Iris pigment epithelial cell (primary cell): ENCODE measurements at regions not wholly inside any gene's neighbourhood (a gene's known extent, or its start where the extent isn't known, plus 50 kb on each side); places are given as distances from the start of the nearest gene placed in this dataset.
A peak's percentile ranks its signal among the peaks of the same experiment; 100 is the strongest.

Experiments
- DNase-seq: peaks from one replicate; pipeline ENCODE4 v3.0.0-alpha.2; 2011; ENCODE audit warnings: low read depth

GRCh38 chr18:33517950-33518349 lies 60.1 kb upstream of the ASXL3 start:
- no peak for DNase-seq

- DNase-seq: no peak
Measured at GRCh38 chr18:33513027-33513426, 65.0 kb upstream of the ASXL3 start.

- no peak for DNase-seq
Measured at GRCh38 chr18:33507019-33507418, 66.5 kb upstream of the CCDC178 start.

GRCh38 chr18:33505798-33506197 lies 65.3 kb upstream of the CCDC178 start:
- DNase-seq: no peak

- DNase-seq: no peak
Measured at GRCh38 chr18:33505297-33505696, 64.8 kb upstream of the CCDC178 start.

- DNase-seq: peak; percentile 16
Measured at GRCh38 chr18:33495278-33495677, 54.8 kb upstream of the CCDC178 start.
